ENCODE measurements at regions not wholly inside any gene's neighbourhood (a gene's known extent, or its start where the extent isn't known, plus 50 kb on each side); places are given as distances from the start of the nearest gene placed in this dataset.
A peak's percentile ranks its signal among the peaks of the same experiment; 100 is the strongest.

GRCh38 chr5:74334762-74335384 lies 305.7 kb downstream of the ENC1 start:
- Histone ChIP-seq H3K4me1 (ENCODE audit: low read depth) (peaks cover 6% of the 10 kb centered on the region), H3K4me3 (no peak overlapping the region), H3K9me3 (no peaks in the 10 kb centered on the region), H3K36me3 (ENCODE audit: low read depth) (no peaks in the 10 kb centered on the region)
- intact Hi-C loops (cut with DNase I, micrococcal nuclease) = no loop called here
- TF ChIP-seq, protein P1, sequence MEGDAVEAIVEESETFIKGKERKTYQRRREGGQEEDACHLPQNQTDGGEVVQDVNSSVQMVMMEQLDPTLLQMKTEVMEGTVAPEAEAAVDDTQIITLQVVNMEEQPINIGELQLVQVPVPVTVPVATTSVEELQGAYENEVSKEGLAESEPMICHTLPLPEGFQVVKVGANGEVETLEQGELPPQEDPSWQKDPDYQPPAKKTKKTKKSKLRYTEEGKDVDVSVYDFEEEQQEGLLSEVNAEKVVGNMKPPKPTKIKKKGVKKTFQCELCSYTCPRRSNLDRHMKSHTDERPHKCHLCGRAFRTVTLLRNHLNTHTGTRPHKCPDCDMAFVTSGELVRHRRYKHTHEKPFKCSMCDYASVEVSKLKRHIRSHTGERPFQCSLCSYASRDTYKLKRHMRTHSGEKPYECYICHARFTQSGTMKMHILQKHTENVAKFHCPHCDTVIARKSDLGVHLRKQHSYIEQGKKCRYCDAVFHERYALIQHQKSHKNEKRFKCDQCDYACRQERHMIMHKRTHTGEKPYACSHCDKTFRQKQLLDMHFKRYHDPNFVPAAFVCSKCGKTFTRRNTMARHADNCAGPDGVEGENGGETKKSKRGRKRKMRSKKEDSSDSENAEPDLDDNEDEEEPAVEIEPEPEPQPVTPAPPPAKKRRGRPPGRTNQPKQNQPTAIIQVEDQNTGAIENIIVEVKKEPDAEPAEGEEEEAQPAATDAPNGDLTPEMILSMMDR (IDR thresholded peaks at IDR 0.05) = no peak
- ATAC-seq = peak; percentile 55
- no peak for DNase-seq

DNA sequence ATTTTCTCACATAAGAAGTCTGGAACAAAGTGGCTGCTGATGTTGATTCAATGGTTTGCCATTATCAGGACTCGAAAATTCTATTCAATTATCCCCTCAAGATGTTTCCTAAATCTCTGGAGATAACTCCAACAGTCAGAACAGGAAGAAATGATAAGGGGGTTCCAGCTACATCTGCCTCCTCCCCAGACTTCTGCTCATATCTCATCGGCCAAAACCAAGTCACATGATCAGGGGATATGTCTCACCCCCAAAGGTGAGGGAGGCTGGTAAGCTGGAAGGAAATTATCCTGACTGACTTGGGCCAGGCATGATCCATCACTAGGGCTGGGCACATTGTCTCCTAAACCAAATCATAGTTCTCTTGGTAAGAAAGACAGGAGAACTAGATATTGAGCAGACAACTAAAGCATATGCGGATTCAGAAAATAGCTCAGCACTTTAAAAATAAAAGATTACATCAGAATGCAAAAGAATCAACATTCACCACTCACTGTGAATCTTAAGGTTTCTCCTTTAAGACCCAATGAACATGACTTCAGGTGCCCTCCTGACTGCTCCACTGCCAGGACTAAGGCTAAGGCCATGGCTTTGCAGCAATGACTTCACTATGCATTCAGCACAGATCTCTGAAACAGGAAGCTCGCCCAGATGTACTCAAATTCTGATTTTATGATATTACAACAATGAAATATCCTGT lies 306.3 kb downstream of the ENC1 start:
- DNase-seq = no peak
- no peaks in the 10 kb centered on the region for H3K36me3 ChIP-seq (ENCODE audit: low read depth)
- no peak overlapping the region for H3K4me3 ChIP-seq
- peaks cover 6% of the 10 kb centered on the region for H3K4me1 ChIP-seq (ENCODE audit: low read depth)
- intact Hi-C loops (cut with DNase I, micrococcal nuclease) = no loop called here
- no peak for ATAC-seq
- TF ChIP-seq, protein P1 (IDR thresholded peaks at IDR 0.05) = no peak
- no peaks in the 10 kb centered on the region for H3K9me3 ChIP-seq

DNA sequence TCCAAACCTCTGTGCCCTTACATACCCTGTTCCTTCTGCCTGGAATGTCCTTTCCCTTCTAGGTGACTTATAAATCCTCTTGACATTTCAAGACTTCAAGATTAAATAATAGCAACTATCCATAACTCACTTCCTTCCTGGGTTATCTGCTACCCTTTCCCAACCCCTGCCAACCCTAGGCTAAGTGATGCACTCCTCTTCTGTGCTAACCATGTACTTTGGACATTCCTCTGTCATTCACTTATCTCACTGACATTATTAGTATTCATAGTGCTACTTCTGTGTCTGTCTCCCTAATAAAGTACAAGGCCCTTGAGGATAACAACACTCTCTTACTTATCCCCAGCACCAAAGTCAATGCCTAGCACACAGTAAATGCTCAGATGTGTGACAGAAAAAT lies 307.1 kb downstream of the ENC1 start:
- no peaks in the 10 kb centered on the region for H3K36me3 ChIP-seq (ENCODE audit: low read depth)
- H3K9me3 ChIP-seq = no peaks in the 10 kb centered on the region
- intact Hi-C loops (cut with DNase I, micrococcal nuclease) = no loop called here
- DNase-seq (no peak), ATAC-seq (no peak)
- TF ChIP-seq, protein P1 (IDR thresholded peaks at IDR 0.05) = no peak
- H3K4me1 ChIP-seq (ENCODE audit: low read depth) = peaks cover 11% of the 10 kb centered on the region
- H3K4me3 ChIP-seq = no peak overlapping the region

- no peak for ATAC-seq
- intact Hi-C loops (cut with DNase I, micrococcal nuclease) = no loop called here
- Histone ChIP-seq H3K9me3 (no peaks in the 10 kb centered on the region), H3K4me3 (no peak overlapping the region), H3K4me1 (ENCODE audit: low read depth) (peaks cover 8% of the 10 kb centered on the region), H3K36me3 (ENCODE audit: low read depth) (no peaks in the 10 kb centered on the region)
- TF ChIP-seq, protein P1 (IDR thresholded peaks at IDR 0.05) = no peak
- no peak for DNase-seq
Observed at GRCh38 chr5:74332682-74333081, 307.8 kb downstream of the ENC1 start.

- intact Hi-C loops (cut with DNase I, micrococcal nuclease) = no loop called here
- no peak overlapping the region for H3K4me3 ChIP-seq
- ATAC-seq (no peak), DNase-seq (no peak)
- TF ChIP-seq, protein P1 (IDR thresholded peaks at IDR 0.05) = no peak
- H3K4me1 ChIP-seq (ENCODE audit: low read depth) = peaks cover 7% of the 10 kb centered on the region
- H3K36me3 ChIP-seq (ENCODE audit: low read depth) = no peaks in the 10 kb centered on the region
- H3K9me3 ChIP-seq = no peaks in the 10 kb centered on the region
Observed at GRCh38 chr5:74332006-74332405, 308.5 kb downstream of the ENC1 start.
